PFSK-1 (cell line): ENCODE measurements at regions not wholly inside any gene's neighbourhood (a gene's known extent, or its start where the extent isn't known, plus 50 kb on each side); places are given as distances from the start of the nearest gene placed in this dataset.

Experiments
- FOXP2 ChIP-seq: optimal IDR thresholded peaks from 2 replicates; pipeline ENCODE3; 2011; ENCODE audit warnings: borderline replicate concordance, control low read depth, inconsistent platforms; ENCODE audit not compliant: insufficient read depth; ENCODE audit errors: extremely low read length, extremely low read depth
- POLR2AphosphoS5 ChIP-seq: IDR thresholded peaks from 2 replicates; pipeline ENCODE4 v1.6.1; 2012; ENCODE audit warnings: low read depth, mild to moderate bottlenecking, control low read depth, low read length, moderate library complexity
- REST ChIP-seq, 2 experiments: IDR thresholded peaks; 2 replicates each; pipeline versions ENCODE4 v1.6.1 to v1.8.0; 2011 to 2012; ENCODE audit warnings: low read depth in 2 of 2, low read length in 2 of 2, control low read depth in 1 of 2, inconsistent platforms in 1 of 2, mild to moderate bottlenecking in 1 of 2, moderate library complexity in 1 of 2; ENCODE audit not compliant: insufficient read depth in 1 of 2
- SIN3A ChIP-seq: IDR thresholded peaks from 2 replicates; pipeline ENCODE4 v1.6.1; 2012; ENCODE audit warnings: mild to moderate bottlenecking, low read length, moderate library complexity, borderline replicate concordance; ENCODE audit not compliant: insufficient read depth
- TAF1 ChIP-seq: IDR thresholded peaks from 2 replicates; pipeline ENCODE4 v1.6.1; 2012; ENCODE audit warnings: low read length, control low read depth, borderline replicate concordance; ENCODE audit not compliant: insufficient read depth

GRCh38 chr12:108029051-108029835 is 99.8 kb upstream of the WSCD2 start:
- TF ChIP-seq TAF1 (no peak), SIN3A (no peak), FOXP2 (no peak), REST (IDR thresholded peaks at IDR 0.05; ENCODE audit: insufficient read depth in 1 of 2, low read depth in 2 of 2, low read length in 2 of 2) (no peak), POLR2AphosphoS5 (no peak)

- TF ChIP-seq TAF1 = no peak
- TF ChIP-seq SIN3A = no peak
- no peak for TF ChIP-seq FOXP2
- TF ChIP-seq POLR2AphosphoS5 = no peak
- no peak for TF ChIP-seq REST (IDR thresholded peaks at IDR 0.05; ENCODE audit: insufficient read depth in 1 of 2, low read depth in 2 of 2, low read length in 2 of 2)
These were observed 96.0 kb upstream of the WSCD2 start for GRCh38 chr12:108033090-108033489.

GRCh38 chr12:108035372-108035771 is 93.7 kb upstream of the WSCD2 start:
- TF ChIP-seq POLR2AphosphoS5 (no peak), FOXP2 (no peak), TAF1 (no peak), SIN3A (no peak), REST (IDR thresholded peaks at IDR 0.05; ENCODE audit: insufficient read depth in 1 of 2, low read depth in 2 of 2, low read length in 2 of 2) (no peak)

- TF ChIP-seq POLR2AphosphoS5 (no peak), TAF1 (no peak), SIN3A (no peak), FOXP2 (no peak), REST (IDR thresholded peaks at IDR 0.05; ENCODE audit: insufficient read depth in 1 of 2, low read depth in 2 of 2, low read length in 2 of 2) (no peak)
These were observed 91.1 kb upstream of the WSCD2 start for GRCh38 chr12:108037960-108038359.

GRCh38 chr12:108039794-108040193 is 89.3 kb upstream of the WSCD2 start:
- no peak for TF ChIP-seq FOXP2
- TF ChIP-seq REST (IDR thresholded peaks at IDR 0.05; ENCODE audit: insufficient read depth in 1 of 2, low read depth in 2 of 2, low read length in 2 of 2) = no peak
- TF ChIP-seq TAF1 = no peak
- TF ChIP-seq SIN3A = no peak
- no peak for TF ChIP-seq POLR2AphosphoS5
